Uterus (tissue), 2 donors: ENCODE measurements at regions not wholly inside any gene's neighbourhood (a gene's known extent, or its start where the extent isn't known, plus 50 kb on each side); places are given as distances from the start of the nearest gene placed in this dataset.

Experiments
- CTCF ChIP-seq, 4 experiments: fragments of 200-600 bp in 2 of 4; fragments of 450-650 bp in 2 of 4; sonication (generic) in 2 of 4; IDR thresholded peaks; one replicate each; pipeline ENCODE4 v1.5.1; 2016 to 2019; ENCODE audit warnings: antibody characterized with exemption in 4 of 4, mild to moderate bottlenecking in 2 of 4, moderate library complexity in 1 of 4
- POLR2A ChIP-seq, 2 donors: fragments of 450-650 bp; IDR thresholded peaks; one replicate each; pipeline ENCODE4 v1.6.1; 2016; ENCODE audit warnings: antibody characterized with exemption in 2 of 2, mild to moderate bottlenecking in 1 of 2, moderate library complexity in 1 of 2

GRCh38 chr2:71898851-71899681, 248.6 kb downstream of the CYP26B1 start:
- TF ChIP-seq CTCF (IDR thresholded peaks at IDR 0.05) (no peak), POLR2A (IDR thresholded peaks at IDR 0.05) (no peak)
